LHCN-M2 (cell line): ENCODE measurements at regions not wholly inside any gene's neighbourhood (a gene's known extent, or its start where the extent isn't known, plus 50 kb on each side); places are given as distances from the start of the nearest gene placed in this dataset.
"Not testable (repeated sequence)": the region's sequence is repeated elsewhere in the genome, so short reads cannot be mapped to it uniquely, and the experiment has no call there.

Source experiments
- DNase-seq: peaks from one replicate; pipeline ENCODE4 v3.0.0-alpha.2; 2012; ENCODE audit warnings: low read depth

DNA sequence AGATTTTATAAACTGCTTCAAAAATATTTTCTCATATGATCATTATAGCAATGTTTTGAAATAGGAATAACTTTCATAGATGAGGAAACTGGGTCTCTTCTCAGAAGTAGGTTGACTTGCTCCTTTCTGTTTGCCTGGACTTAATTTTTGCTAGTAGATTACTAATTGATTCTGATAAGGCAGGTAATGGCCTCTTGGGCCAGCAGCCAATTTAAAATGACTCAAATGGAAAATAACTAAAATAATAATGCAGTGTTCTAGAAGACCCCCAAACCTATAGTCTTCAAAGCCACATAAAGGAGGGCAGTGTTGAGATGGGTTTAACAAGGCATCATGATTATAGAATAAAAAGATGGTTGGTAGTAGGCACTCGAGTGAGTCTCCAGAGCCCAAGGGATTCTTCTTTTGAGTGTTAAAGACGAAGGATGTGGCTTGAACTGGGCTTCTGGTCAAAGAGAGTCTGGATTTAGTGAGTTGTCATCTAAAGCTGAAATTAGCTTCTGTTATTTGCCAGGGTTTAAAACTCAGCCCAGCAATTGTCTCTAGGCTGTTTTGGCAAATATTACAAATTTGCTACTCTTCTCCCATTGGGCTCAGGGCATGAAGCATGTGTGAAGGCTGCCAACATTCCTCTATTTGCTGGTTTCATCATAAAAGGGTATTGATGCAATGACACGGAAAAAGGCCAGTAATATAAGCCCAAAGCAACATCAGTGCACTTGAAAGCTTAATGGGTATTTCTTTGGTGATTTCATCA lies 297.1 kb upstream of the MEIS2 start:
- DNase-seq, result no peak

DNA sequence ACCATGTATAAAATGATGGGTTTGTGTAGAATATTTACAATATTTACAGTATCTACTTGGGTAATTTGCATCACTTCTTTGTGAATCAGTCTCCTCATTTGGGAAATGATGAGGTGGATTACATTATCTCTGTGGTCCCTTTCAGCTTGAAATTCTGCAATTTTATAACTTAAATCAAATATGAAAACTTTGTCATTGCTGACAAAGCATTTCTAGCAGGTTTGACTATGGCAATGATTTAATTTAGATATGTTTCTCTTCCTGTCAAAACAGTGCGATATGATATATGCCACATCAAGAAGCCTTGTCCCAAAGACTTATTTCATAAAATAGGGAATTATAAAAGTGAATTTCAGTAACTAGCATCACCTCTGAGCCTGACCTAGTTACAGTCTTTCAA lies 315.8 kb upstream of the MEIS2 start:
- DNase-seq, result no peak

DNA sequence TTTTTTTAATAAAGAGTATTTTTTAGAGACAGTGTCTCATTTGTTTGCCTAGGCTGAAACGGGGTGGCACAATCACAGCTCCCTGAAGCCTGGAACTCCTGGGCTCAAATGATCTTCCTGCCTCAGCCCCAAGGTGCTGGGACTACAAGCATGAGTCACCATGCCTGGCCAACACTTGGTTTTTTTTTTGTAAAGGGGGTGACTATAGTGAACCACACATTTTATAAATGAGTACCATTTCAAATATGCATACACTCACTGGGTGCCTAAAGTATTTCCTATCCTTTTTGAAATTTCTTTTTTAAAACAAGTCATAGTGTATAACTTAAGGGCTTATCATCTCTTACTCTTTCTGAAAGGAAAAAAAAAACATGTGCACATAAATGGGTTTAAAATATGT lies 325.2 kb upstream of the MEIS2 start:
- no peak for DNase-seq

DNA sequence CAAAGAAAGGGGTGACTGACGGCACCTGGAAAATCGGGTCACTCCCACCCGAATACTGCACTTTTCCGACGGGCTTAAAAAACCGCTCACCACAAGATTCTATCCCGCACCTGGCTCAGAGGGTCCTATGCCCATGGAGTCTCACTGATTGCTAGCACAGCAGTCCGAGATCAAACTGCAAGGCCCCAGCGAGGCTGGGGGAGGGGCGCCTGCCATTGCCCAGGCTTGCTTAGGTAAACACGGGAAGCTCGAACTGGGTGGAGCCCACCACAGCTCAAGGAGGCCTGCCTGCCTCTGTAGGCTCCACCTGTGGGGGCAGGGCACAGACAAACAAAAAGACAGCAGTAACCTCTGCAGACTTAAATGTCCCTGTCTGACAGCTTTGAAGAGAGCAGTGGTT lies 327.0 kb upstream of the MEIS2 start:
- DNase-seq, result not testable (repeated sequence)

DNA sequence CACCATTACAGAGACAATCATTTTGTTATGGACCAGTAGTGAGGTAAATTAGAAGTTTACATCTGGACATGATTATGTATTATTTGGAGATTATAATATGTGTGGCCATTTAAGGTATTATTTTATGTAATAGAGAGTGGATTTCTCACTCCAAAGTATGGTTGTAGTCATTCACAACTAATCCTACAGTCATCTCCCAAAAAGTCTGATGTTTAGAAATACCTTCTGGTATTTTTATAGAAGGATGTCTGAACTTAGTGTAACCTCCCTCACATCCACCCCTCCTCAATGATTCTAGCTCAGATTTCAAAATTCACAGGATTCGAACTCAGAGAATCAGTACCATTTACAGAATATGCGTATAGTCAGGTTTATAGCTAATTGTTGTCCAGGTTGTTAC lies 346.6 kb upstream of the MEIS2 start:
- DNase-seq, result no peak

DNA sequence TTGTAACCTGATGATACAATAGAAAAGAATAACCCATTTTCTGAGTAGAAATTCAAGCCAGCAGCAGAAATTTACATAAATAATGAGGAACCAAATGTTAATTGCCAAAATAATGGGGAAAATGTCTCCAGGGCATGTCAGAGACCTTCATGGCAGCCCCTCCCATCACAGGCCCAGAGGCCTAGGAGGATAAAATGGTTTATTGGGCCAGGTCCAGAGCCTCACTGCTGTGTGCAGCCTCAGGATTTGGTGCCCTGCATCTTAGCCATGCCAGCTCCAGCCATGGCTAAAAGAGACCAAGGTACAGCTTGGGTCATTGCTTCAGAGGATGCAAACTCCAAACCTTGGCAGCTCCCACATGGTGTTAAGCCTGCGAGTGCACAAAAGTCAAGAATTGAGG lies 352.1 kb upstream of the MEIS2 start:
- DNase-seq, result no peak

DNA sequence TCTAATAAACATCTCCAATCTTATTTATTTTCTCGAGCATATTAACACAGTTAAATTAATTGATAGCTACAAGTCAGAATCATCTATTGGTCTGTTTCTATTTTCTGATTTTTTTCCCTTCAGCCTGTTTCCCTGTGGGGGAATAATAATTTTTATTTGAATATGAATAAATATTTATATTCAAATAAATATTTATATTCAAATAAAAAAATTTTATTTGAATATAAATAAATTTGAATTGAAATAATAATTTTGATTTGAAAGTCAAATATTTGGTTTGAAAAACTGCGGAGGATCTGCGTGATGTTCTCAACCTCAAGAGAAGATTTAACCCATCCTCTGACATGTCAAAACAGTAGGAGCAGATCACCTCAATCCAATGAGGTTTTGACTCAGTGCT lies 380.1 kb upstream of the MEIS2 start:
- no peak for DNase-seq

DNA sequence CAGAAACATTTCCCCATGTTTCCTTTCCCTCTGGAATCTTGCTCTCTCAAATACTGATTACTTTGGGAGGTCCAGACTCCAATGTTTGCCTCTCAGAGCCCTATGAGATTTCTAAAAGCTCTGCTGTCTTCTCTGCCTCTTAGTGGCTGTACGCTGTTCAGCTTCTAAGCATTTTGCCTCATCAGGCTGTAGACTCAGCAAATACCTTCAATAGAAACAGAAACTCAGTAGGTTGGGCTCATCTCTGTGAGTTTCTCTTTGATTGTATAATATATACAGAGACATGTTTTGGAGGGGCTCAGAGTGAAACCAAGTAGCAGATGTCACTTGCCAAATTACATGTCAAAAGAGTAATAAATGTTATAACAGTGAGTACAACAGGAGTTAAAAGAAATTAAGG lies 380.8 kb upstream of the MEIS2 start:
- DNase-seq, result no peak

DNA sequence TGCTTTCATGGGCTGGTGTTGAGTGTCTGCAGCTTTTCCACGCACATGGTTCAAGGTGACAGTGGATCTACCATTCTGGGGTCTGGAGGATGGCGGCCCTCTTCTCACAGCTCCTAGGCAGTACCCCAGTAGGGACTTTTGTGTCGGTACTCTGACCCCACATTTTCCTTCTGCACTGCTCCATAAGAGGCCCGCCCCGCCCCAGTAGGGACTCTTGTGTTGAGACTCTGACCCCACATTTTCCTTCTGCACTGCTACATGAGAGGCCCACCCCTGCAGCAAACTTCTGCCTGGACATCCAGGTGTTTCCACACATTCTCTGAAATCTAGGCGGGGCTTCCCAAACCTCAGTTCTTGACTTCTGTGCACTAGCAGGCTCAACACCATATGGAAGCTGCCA lies 383.4 kb upstream of the MEIS2 start:
- DNase-seq, result no peak

DNA sequence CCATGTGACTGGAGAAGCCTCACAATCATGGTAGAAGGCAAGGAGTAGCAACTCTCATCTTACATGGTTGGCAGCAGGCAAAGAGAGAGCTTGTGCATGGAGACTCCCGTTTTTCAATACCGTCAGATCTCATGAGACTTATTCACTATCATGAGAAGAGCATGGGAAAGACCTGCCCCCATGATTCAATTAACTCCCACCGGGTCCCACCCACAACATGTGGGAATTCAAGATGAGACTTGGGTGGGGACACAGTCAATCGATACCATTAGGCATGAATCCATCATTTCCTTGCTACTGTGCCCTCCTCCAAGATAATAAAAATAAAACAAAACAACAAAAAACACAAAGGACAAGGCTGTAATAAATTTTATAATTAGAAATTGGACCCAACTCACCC lies 384.7 kb upstream of the MEIS2 start:
- no peak for DNase-seq

DNA sequence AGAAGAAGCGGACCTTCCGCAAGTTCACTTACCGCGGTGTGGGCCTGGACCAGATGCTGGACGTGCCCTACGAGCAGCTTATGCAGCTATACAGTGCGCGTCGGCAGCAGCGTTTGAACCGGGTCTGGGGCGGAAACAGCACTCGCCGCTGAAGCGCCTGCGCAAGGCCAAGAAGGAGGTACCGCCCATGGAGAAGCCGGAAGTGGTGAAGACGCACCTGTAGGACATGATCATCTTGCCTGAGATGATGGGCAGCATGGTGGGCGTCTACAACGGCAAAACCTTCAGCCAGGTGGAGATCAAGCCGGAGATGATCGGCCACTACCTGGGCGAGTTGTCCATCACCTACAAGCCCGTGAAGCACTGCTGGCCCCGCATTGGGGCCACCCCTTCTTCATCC lies 390.4 kb upstream of the MEIS2 start:
- DNase-seq, result no peak

DNA sequence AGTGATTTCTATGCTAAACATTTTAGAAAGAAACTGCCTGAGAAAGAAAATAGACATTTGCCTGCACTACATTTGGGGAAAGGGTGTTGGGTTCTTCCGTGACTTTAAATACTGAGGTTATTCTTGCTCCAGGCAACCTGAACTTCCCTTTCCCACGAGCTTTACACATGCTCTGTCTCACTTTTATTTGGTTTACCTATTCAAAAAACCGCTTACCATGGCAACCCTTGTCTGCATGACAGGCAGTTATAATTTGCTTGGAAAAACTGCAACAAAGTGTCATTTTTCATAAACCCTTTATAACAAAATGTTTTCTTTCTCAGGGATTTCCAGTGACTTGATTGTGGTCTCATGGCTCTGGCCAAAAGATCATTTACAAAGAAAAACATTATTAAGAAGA lies 416.3 kb upstream of the MEIS2 start:
- DNase-seq, result no peak

DNA sequence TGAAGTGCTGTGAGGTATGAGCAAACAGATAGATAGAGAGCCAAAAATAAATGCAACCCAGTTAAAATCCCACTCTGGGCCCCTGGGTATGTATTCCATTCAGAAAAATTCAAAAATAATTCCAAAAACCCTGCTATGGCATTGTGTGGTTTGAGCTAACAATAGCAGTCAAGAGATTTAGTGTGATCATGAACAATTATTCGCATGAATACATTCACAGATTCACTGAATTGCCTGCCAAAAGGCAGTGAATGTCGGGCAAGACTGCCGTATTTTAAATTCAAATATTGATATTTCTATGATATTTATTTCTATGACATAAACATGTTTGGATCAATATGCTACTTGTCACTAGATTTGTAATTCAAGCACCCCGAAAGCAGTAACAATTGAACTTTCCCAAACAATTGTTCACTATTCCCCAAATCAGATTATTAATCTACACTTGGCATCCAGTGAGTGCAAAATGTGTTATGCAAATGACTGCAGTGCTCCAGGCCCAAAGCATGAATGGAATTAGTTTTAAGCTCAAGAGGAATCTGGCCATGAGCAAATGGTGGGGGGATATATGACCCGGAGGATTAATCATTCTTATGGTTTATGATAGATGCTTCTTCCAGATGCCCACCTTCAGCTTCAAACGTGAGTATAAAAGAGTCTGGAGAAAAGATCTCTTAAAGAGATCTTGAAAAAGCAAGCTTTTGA lies 417.0 kb upstream of the MEIS2 start:
- no peak for DNase-seq

DNA sequence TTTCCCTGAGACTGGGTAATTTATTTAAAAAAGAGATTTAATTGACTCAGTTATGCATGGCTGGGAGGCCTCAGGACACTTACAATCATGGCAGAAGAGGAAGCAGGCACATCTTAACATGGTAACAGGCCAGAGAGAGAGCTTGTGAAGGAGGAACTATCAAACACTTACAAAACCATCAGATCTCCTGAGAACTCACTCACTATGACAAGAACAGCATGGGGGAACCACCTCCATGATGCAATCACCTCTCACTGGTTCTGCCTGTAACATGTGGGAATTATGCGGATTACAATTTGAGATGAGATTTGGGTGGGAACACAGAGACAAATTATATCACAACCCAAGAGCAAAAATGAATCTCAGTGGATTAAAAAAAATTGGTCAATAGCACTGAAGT lies 416.0 kb upstream of the TMCO5A start:
- DNase-seq, result no peak

DNA sequence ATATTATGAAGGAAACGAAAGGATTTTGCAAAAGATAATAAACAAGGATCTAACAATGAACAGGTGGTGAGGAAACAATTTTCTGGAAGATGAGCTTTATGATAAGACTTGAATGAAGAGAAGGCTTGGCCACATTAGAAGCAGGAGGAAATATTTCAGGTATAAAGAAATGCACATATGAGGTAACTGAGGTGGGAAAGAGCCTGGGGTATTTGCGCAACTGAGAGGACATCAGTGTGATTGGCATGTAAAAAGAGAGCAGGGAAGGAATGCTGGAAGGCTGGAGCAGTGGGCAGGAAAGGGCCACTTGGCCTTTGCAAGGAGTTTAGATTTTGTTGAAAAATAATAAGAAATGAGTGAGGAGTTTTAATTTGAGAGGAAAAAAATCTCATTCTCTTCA lies 414.4 kb upstream of the TMCO5A start:
- DNase-seq, result no peak

DNA sequence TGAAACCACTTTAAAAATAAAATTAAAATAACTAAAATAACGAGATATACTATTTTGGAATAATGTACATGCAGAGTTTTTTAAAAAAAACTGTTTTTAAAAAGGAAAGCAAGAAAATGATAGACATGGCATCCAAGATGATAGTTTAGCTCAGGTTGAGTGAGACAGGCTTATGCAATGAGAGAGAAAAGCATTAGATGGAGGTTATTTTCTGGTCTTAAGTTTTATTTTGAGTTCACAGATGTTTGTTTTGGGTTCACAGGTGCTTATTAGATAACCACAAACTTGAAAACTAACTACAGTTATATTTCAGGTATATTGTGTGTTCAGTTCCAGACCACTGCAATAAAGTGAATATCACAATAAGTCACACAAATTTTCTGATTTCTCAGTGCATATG lies 413.6 kb upstream of the TMCO5A start:
- no peak for DNase-seq

DNA sequence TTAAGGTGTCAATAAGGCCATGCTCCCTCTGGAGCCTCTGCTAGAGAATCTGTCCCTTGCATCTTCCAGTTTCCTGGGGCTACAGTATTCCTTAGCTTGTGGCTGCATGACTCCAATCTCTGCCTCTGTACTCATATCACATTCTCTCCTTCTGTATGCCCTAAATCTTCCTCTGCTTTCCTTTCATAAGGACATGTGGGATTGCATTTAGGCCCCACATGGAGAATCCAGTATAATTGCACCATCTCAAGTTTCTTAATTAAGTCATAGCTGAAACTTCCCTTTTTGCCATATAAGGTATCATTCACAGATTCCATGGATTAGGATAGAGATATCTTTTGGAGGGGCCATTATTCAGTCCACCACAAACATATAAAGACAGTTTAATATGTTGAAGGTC lies 409.8 kb upstream of the TMCO5A start:
- DNase-seq, result no peak

DNA sequence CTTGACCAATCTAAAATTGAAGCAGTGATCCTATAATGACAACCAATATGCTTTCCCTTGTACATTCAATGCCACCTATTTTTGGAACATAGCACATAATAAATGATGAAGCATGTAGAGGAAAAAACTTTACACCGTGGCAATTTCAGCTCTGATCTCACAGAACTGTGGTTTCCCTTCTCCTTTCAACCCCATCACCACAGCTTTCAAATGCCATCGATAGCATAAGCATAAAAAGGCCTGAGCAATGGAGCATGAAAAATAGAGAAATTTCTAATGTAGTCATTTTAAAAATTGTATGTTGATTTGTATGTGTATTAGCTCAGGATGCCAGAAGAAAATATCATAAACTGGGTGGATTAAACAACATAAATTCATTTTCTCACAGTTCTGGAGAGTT lies 406.0 kb upstream of the TMCO5A start:
- DNase-seq, result no peak

DNA sequence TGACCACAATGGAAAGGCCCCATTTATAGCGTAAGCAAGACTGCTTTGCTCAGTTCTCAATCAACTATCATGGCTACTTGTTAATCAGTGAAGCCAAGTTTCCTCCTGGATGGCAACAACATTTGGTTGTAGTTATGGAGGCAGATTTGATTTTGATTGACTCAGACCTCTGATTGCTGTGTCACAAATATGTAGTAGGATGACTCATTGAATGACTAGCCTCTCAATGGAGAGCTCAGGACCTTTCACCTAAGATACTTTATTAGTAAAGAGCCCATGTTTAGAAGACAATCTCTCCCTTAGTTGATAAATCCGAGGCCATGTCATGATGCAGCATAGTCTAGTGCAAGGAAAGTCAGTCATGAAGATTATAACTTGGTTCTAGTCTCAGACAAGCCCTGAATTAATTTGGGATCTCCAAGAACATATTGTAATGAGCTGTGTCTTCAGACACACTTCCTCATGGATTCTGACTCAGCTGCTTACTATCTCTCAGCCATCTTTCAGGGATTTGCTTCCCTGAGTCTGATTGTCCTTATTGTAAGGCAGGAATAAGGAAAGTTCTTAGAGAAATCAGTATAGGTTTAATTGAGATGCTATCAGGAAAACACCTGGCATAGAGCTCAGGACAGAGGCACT lies 397.4 kb upstream of the TMCO5A start:
- no peak for DNase-seq

DNA sequence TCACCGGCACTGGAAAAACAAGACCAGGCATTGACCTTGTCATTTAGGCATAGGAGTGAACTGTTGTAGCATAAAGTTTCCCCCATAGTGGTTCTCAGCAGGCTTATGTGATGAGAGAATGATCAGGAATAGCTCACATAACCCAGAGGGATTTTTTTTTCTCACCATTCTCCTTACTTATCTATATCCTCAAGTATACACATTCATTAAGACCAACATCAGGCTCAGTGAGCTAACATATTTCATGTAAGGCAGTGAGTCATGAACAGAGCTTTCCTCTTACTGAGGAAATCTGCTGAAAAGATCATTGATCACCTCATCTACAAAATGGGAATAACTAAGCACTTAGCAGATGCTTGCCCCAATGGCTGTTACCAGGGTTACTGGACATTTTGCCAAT lies 396.6 kb upstream of the TMCO5A start:
- DNase-seq, result no peak

DNA sequence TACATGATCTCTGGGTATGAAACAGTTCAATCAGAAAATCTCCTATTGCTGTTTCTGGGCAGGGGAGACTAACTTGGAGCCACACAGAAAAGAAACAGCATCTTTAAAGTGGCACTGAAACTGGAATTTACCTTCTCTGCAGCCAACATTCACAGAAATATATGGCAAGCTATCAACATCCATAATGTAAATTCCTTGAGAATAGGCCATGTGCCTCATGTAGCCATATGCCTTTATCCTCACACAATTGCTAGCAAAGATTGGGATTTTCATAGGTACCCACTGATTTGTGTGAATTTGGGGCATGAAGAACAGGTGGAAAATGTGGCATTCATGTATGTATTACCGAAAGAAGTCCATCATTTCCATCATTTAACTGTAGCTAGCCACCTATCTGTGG lies 386.3 kb upstream of the TMCO5A start:
- no peak for DNase-seq

DNA sequence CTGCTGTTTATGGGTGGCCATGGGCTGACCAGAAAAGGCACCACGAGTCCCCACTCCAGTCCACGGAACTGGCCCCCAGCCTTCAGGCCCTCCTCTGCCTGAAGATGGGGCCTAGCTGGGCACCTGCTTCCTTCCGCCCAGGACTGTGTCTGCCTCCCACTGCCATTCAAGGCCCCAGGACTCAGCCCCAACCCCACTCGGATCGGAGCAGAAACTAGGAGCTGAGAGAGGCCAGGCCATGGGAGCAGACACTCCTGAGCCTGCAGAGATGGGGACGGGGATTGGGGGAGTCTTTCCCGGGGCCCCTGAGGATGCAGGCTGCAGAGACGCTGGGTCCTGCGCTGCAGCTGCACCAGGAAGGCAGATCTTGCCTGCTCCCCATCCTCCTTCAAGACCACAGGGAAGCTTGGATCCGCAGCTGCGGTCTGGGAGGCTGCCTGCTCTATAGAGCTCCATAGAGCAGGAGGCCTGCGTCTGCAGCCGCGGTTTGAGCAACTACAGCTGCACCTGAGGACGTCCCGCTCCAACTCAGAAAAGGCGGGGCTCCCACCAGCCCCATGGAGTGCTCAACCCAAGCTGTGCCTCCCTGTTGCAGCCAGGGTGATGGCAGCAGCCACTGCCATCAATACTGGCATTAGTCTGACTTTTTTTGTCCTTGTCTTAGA lies 383.9 kb upstream of the TMCO5A start:
- no peak for DNase-seq

DNA sequence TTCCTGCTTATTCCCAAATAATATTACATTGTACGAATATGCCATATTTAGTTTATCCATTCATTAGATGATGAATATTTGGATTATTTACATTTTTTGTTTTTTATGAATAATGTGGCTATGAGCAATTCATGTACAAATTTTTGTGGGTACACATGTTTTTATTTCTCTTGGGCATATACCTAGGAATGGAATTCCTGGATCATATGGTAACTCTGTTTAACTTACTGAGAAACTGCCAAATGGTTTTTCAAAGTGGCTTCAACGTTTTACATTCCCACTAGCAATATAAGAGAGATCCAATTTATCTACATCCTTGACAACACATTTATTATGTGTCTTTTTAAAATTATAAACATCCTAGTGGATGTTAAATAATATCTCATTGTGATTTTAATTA lies 362.0 kb upstream of the TMCO5A start:
- no peak for DNase-seq
